ENCODE measurements at regions not wholly inside any gene's neighbourhood (a gene's known extent, or its start where the extent isn't known, plus 50 kb on each side); places are given as distances from the start of the nearest gene placed in this dataset.

DNA sequence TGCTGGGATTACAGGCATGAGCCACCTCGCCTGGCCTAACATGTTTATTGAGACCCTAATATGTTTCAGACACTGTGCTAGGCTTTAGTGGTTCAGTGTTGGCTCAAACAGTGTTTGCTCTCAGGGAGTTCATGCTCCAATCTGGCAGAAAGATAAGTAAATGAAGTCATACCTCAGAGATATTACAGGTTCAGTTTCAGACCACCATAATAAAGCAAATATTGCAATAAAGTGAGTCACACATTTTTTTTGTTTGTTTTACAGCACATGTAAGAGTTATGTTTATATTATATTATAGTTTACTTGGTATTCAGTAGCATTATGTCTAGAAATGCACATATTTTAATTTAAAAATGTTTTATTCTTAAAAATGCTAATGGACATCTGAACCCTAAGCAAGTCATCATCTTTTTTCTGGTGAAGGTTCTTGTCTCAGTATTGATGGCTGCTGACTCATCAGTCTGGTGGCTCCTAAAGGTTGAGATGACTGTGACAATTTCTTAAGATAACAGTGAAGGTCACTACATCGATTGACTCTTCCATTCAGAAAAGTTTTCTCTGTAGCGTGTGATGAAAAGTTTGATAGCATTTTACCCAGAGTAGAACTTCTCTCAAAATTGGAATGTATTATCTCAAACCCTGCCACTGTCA is 243.0 kb upstream of the ANO5 start:
- no peak for DNase-seq (ENCODE audit: low read depth in 2 of 2)
- TF ChIP-seq, protein P1, sequence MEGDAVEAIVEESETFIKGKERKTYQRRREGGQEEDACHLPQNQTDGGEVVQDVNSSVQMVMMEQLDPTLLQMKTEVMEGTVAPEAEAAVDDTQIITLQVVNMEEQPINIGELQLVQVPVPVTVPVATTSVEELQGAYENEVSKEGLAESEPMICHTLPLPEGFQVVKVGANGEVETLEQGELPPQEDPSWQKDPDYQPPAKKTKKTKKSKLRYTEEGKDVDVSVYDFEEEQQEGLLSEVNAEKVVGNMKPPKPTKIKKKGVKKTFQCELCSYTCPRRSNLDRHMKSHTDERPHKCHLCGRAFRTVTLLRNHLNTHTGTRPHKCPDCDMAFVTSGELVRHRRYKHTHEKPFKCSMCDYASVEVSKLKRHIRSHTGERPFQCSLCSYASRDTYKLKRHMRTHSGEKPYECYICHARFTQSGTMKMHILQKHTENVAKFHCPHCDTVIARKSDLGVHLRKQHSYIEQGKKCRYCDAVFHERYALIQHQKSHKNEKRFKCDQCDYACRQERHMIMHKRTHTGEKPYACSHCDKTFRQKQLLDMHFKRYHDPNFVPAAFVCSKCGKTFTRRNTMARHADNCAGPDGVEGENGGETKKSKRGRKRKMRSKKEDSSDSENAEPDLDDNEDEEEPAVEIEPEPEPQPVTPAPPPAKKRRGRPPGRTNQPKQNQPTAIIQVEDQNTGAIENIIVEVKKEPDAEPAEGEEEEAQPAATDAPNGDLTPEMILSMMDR (IDR thresholded peaks at IDR 0.05; ENCODE audit: low read depth, low read length) = no peak
- H3K4me3 ChIP-seq (replicated peaks in 1 of 2; ENCODE audit: low read depth in 2 of 2, low read length in 2 of 2) = no peak overlapping the region

DNA sequence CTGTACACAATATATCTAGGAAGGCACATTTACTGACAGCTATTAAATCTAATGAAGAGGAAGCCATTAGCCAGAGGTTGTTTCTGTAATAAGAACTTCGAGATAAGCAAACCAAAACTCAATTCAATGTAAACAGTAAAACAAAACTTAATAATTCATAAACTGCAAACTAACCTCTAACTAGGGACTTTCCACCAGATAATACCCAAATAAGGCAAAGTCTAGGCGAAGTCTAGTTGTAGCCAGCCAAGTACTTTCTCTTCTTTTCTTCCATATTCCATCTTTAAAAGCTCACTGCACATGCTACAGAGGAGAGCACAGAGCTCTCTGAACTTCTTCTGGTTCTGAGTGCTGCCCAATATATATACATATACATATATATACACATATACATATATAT is 229.9 kb upstream of the ANO5 start:
- H3K4me3 ChIP-seq (replicated peaks in 1 of 2; ENCODE audit: low read depth in 2 of 2, low read length in 2 of 2) = no peak overlapping the region
- DNase-seq (ENCODE audit: low read depth in 2 of 2) = no peak
- TF ChIP-seq, protein P1 (IDR thresholded peaks at IDR 0.05; ENCODE audit: low read depth, low read length) = no peak

DNA sequence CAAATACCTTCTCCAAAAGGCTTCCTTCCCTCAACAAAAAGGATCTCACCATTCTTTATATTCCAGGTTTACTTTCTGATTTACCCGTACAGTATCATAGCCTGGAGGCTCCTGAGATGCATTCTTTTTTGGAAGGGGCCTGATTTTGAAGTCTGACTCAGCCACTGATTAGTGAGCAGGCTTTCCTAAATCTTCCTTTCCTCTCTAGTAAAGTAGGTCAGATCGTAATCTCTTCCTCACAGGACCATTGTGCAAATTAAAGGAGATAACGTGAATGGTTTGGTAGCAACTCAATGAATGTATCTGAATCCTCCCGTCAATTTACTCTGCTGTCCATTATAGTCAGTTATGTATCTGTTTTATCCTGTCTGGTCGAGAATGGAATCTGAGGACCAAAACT is 227.7 kb upstream of the ANO5 start:
- TF ChIP-seq, protein P1 (IDR thresholded peaks at IDR 0.05; ENCODE audit: low read depth, low read length) = no peak
- no peak for DNase-seq (ENCODE audit: low read depth in 2 of 2)
- no peak overlapping the region for H3K4me3 ChIP-seq (replicated peaks in 1 of 2; ENCODE audit: low read depth in 2 of 2, low read length in 2 of 2)

DNA sequence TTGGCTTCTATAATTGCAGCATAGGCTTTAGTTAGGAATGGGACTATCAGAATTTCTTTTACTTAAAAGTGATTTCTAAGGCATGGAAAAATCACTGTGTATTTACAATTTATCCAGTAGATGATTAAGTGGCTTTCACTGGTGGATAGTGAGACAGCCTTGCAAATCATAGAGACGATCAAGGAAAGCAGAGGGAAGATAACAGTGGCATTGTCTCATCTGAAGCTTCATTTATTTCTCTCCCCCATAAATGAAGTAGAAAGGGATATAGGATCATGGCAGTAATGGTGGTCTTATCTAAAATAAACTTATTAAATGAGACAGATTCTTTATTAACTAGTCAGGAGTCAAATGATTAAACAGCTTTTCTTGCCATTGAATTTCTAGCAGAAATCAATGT is 224.2 kb upstream of the ANO5 start:
- TF ChIP-seq, protein P1 (IDR thresholded peaks at IDR 0.05; ENCODE audit: low read depth, low read length) = no peak
- no peak overlapping the region for H3K4me3 ChIP-seq (replicated peaks in 1 of 2; ENCODE audit: low read depth in 2 of 2, low read length in 2 of 2)
- DNase-seq (ENCODE audit: low read depth in 2 of 2) = no peak

DNA sequence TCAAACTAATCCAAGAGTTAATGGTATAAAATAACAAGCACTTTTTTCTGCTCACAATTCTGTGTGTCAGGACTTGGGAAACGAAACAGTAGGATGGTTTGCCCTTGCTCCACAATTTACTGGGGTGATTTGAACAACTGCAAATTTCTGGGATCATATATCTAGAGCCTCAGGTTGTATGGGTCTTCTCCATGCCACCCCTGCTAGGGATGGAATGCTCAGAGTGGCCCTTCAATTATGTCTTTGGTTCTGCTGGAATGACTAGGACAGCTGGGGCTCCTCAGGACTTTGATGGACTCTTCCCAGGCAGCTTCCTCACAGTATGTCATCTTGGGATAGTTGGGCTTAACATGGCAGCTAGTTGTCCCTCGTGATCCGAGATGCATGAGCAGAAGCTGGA is 223.0 kb upstream of the ANO5 start:
- TF ChIP-seq, protein P1 (IDR thresholded peaks at IDR 0.05; ENCODE audit: low read depth, low read length) = no peak

DNA sequence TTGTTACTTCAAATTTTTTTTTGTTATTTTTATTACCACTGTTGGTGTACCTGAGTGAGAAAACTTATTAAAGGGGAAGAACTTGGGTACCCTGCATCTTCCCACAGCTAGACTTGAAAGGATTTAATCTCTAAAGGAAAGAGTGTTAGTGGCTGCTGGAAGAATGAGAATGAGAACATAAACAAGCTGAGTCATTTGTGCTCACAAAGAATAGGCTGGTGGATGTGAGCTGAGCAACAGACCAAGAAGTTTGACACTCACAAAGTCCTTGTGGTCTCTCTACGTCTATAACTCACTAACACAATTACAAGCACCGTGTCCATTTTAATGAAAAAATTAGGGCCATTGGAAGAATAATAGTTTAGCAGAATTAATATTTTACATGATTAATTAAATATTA is 217.6 kb upstream of the ANO5 start:
- no peak for DNase-seq (ENCODE audit: low read depth in 2 of 2)
- no peak overlapping the region for H3K4me3 ChIP-seq (replicated peaks in 1 of 2; ENCODE audit: low read depth in 2 of 2, low read length in 2 of 2)
- TF ChIP-seq, protein P1 (IDR thresholded peaks at IDR 0.05; ENCODE audit: low read depth, low read length) = no peak

More for the DNA sequence above, 223.0 kb upstream of the ANO5 start:
- no peak overlapping the region for H3K4me3 ChIP-seq (replicated peaks in 1 of 2; ENCODE audit: low read depth in 2 of 2, low read length in 2 of 2)
- DNase-seq (ENCODE audit: low read depth in 2 of 2) = no peak

DNA sequence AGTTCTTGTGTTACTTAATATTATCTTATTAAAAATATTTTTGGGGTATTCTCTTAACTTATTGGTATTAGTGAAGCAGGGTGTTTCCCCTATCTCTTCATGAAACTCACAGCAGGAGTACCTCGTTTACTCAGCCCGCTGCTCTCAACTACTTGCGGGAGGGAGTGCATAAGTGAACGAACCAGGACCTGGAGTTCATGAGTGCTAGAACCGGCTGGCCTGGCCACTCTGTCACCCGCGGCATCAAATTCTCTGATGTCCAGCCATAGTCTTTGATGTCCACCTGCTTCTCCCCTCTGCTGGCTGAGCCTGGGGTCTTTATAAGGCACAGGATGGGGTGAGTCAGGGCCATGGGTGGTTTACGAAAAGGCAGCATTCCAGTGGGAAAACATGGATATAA is 216.7 kb upstream of the ANO5 start:
- no peak for DNase-seq (ENCODE audit: low read depth in 2 of 2)
- H3K4me3 ChIP-seq (replicated peaks in 1 of 2; ENCODE audit: low read depth in 2 of 2, low read length in 2 of 2) = no peak overlapping the region
- TF ChIP-seq, protein P1 (IDR thresholded peaks at IDR 0.05; ENCODE audit: low read depth, low read length) = no peak
